ENCODE measurements at regions not wholly inside any gene's neighbourhood (a gene's known extent, or its start where the extent isn't known, plus 50 kb on each side); places are given as distances from the start of the nearest gene placed in this dataset.

DNA sequence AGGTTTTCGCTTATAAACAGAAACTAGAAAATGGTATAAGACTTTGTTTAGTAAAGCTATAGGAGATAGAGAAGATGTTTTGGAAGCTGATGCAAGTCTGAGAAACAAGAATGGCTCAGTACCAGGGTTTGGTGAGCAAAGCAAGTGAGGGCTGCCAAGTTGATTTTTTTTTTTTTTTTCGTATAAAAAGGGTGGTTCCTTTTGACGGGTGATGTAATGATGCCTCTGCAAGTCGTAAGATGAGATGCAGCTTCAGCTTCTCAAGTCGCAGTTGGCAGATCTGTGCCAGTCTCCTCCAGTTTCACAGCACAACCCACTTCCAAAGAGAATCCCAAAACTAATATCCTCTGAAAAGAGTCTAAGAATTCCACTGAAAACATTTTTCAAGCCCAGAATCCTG, 252.8 kb upstream of the CDH4 start (continued):
- TF ChIP-seq, protein P1, sequence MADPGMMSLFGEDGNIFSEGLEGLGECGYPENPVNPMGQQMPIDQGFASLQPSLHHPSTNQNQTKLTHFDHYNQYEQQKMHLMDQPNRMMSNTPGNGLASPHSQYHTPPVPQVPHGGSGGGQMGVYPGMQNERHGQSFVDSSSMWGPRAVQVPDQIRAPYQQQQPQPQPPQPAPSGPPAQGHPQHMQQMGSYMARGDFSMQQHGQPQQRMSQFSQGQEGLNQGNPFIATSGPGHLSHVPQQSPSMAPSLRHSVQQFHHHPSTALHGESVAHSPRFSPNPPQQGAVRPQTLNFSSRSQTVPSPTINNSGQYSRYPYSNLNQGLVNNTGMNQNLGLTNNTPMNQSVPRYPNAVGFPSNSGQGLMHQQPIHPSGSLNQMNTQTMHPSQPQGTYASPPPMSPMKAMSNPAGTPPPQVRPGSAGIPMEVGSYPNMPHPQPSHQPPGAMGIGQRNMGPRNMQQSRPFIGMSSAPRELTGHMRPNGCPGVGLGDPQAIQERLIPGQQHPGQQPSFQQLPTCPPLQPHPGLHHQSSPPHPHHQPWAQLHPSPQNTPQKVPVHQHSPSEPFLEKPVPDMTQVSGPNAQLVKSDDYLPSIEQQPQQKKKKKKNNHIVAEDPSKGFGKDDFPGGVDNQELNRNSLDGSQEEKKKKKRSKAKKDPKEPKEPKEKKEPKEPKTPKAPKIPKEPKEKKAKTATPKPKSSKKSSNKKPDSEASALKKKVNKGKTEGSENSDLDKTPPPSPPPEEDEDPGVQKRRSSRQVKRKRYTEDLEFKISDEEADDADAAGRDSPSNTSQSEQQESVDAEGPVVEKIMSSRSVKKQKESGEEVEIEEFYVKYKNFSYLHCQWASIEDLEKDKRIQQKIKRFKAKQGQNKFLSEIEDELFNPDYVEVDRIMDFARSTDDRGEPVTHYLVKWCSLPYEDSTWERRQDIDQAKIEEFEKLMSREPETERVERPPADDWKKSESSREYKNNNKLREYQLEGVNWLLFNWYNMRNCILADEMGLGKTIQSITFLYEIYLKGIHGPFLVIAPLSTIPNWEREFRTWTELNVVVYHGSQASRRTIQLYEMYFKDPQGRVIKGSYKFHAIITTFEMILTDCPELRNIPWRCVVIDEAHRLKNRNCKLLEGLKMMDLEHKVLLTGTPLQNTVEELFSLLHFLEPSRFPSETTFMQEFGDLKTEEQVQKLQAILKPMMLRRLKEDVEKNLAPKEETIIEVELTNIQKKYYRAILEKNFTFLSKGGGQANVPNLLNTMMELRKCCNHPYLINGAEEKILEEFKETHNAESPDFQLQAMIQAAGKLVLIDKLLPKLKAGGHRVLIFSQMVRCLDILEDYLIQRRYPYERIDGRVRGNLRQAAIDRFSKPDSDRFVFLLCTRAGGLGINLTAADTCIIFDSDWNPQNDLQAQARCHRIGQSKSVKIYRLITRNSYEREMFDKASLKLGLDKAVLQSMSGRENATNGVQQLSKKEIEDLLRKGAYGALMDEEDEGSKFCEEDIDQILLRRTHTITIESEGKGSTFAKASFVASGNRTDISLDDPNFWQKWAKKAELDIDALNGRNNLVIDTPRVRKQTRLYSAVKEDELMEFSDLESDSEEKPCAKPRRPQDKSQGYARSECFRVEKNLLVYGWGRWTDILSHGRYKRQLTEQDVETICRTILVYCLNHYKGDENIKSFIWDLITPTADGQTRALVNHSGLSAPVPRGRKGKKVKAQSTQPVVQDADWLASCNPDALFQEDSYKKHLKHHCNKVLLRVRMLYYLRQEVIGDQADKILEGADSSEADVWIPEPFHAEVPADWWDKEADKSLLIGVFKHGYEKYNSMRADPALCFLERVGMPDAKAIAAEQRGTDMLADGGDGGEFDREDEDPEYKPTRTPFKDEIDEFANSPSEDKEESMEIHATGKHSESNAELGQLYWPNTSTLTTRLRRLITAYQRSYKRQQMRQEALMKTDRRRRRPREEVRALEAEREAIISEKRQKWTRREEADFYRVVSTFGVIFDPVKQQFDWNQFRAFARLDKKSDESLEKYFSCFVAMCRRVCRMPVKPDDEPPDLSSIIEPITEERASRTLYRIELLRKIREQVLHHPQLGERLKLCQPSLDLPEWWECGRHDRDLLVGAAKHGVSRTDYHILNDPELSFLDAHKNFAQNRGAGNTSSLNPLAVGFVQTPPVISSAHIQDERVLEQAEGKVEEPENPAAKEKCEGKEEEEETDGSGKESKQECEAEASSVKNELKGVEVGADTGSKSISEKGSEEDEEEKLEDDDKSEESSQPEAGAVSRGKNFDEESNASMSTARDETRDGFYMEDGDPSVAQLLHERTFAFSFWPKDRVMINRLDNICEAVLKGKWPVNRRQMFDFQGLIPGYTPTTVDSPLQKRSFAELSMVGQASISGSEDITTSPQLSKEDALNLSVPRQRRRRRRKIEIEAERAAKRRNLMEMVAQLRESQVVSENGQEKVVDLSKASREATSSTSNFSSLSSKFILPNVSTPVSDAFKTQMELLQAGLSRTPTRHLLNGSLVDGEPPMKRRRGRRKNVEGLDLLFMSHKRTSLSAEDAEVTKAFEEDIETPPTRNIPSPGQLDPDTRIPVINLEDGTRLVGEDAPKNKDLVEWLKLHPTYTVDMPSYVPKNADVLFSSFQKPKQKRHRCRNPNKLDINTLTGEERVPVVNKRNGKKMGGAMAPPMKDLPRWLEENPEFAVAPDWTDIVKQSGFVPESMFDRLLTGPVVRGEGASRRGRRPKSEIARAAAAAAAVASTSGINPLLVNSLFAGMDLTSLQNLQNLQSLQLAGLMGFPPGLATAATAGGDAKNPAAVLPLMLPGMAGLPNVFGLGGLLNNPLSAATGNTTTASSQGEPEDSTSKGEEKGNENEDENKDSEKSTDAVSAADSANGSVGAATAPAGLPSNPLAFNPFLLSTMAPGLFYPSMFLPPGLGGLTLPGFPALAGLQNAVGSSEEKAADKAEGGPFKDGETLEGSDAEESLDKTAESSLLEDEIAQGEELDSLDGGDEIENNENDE (IDR thresholded peaks at IDR 0.05; ENCODE audit: insufficient replicate concordance, low read length), result no peak
- TF ChIP-seq EZH2 (IDR thresholded peaks at IDR 0.05; ENCODE audit: low read depth, low read length, severe bottlenecking) (no peak), CTBP2 (IDR thresholded peaks at IDR 0.05; ENCODE audit: borderline replicate concordance, insufficient read depth, insufficient read length, low read length) (no peak)

Data from H1 (cell line).